ENCODE measurements at regions not wholly inside any gene's neighbourhood (a gene's known extent, or its start where the extent isn't known, plus 50 kb on each side); places are given as distances from the start of the nearest gene placed in this dataset.

DNA sequence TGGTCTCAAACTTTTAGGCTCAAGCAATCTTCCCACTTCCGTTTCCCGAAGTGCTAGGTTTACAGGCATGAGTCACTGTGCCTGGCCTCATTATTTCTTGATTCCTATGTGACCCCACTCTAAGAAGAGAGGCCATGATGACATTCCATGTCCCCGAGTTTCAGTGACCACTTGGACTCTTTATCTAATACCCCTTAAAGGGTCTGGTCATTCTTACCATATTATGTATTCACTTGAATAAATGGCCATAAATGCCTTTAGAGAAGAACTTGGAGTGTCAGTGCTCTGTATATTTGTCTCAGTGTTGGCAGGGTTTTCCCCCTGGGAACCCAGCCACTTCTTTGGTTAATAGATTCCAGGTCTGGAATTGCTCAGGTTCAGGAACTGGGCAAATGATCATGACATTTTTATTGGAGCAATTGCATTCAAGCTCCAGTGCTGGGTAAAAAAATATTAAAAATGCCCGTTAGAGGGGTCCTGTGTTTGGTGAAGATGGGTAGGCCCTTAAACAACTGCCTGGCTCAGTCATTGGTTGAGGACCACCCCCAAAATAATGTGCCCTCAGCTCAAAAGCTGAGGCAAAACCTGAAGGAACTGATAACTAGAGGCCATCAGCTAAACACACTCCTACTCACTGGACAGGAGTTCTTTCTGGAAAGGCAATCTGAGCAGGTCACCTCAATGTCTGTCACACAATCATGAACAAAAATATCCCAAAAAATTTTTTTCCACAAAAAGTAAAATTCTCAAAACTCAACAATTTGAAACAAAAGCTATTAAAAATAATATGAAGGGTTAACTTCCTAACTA lies 186.6 kb upstream of the ZNF608 start:
- peaks cover 11% of the 10 kb centered on the region for H3K4me1 Mint-ChIP-seq (ENCODE audit: low read depth)
- no peak overlapping the region for H3K27ac Mint-ChIP-seq
- H3K4me3 Mint-ChIP-seq: no peak overlapping the region
- H3K27me3 Mint-ChIP-seq (ENCODE audit: low read depth): no peaks in the 10 kb centered on the region
- peaks cover 6% of the 10 kb centered on the region for H3K9me3 Mint-ChIP-seq
- peaks cover 2% of the 10 kb centered on the region for H3K36me3 Mint-ChIP-seq (ENCODE audit: low read depth)

DNA sequence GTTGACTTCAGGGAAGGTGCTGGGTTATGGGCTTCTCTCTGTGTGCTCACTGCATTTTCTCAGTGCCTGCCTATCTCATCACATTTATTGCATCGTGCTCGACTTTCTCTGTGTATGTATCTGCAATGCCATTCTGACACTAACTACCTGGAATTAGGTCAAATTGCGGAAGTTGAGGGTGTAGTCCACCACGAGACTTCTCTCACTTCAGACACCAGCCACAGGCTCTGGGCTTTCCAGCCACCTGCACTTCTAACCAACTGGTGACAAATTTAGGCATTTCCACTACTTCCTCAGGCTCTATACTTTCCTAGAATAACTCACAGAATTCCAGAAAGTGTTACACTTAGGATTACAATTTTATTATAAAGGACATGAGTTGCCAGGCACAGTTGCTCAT lies 188.6 kb upstream of the ZNF608 start:
- peaks cover 19% of the 10 kb centered on the region for H3K9me3 Mint-ChIP-seq
- H3K4me3 Mint-ChIP-seq: no peak overlapping the region
- H3K4me1 Mint-ChIP-seq (ENCODE audit: low read depth): peaks cover 13% of the 10 kb centered on the region
- H3K27me3 Mint-ChIP-seq (ENCODE audit: low read depth): no peaks in the 10 kb centered on the region
- peak overlapping the region; percentile 79 for H3K27ac Mint-ChIP-seq
- H3K36me3 Mint-ChIP-seq (ENCODE audit: low read depth): peaks cover 6% of the 10 kb centered on the region

DNA sequence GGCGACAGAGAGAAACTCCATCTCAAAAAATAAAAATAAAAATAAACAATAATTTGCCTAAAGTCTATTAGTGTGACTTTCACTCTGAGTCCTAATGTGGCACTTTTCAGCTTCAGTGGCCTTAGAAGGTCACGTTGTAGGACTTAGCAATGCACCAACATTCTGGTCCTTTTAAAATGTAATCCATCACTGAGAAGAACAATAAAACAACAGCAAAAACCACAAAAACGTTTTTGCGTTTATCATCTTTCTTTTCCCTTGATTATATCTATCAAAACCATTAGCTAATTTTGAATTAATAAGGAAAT lies 190.1 kb upstream of the ZNF608 start:
- H3K27ac Mint-ChIP-seq: no peak overlapping the region
- peaks cover 8% of the 10 kb centered on the region for H3K36me3 Mint-ChIP-seq (ENCODE audit: low read depth)
- peaks cover 13% of the 10 kb centered on the region for H3K4me1 Mint-ChIP-seq (ENCODE audit: low read depth)
- no peak overlapping the region for H3K4me3 Mint-ChIP-seq
- peaks cover 31% of the 10 kb centered on the region for H3K9me3 Mint-ChIP-seq
- no peaks in the 10 kb centered on the region for H3K27me3 Mint-ChIP-seq (ENCODE audit: low read depth)

DNA sequence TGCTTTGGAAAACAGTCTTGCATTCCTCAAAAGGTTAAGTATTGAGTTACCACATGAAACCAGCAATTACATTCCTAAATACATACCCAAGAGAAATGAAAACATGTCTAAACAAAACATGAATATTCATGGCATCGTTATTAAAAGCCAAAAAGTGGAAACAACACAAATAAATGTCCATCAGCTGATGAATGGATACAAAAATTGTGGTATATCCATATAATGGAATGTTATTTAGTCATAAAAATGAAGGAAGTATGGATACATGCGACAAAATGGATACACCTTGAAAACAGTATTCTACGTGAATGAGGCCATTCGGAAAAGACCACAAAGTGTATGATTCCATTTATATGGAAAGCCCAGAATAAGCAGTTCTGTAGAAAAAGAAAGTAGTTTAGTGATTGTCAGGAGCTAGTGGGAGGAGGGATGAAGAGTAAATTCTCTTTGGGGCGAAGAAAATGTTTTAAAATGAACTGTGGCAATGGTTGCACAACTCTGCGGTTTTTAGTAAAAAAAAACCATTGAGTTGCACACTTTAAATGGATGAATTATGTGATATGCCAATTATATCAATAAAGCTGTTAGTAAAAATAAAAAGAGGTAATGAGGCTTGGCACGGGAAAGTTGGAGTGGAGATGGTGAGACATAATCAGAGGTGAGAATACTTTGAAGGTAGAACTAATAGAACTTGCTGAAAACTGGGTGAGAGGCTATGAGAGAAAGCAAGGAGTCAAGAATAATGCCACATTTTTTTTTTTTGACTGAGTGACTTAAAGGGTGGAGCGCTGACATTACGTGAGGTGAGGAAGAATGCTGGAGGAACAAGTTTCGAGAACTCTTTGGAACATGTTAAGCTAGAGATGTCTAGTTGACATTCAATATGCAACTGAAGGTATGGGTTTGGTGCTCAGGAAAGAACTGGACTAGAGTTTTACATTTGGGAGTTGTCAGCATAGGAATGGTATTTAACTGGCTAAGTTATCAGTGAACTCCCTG lies 194.9 kb upstream of the ZNF608 start:
- peaks cover 29% of the 10 kb centered on the region for H3K9me3 Mint-ChIP-seq
- H3K36me3 Mint-ChIP-seq (ENCODE audit: low read depth): peaks cover 8% of the 10 kb centered on the region
- no peak overlapping the region for H3K27ac Mint-ChIP-seq
- peaks cover 2% of the 10 kb centered on the region for H3K4me1 Mint-ChIP-seq (ENCODE audit: low read depth)
- H3K4me3 Mint-ChIP-seq: no peak overlapping the region
- H3K27me3 Mint-ChIP-seq (ENCODE audit: low read depth): no peaks in the 10 kb centered on the region

DNA sequence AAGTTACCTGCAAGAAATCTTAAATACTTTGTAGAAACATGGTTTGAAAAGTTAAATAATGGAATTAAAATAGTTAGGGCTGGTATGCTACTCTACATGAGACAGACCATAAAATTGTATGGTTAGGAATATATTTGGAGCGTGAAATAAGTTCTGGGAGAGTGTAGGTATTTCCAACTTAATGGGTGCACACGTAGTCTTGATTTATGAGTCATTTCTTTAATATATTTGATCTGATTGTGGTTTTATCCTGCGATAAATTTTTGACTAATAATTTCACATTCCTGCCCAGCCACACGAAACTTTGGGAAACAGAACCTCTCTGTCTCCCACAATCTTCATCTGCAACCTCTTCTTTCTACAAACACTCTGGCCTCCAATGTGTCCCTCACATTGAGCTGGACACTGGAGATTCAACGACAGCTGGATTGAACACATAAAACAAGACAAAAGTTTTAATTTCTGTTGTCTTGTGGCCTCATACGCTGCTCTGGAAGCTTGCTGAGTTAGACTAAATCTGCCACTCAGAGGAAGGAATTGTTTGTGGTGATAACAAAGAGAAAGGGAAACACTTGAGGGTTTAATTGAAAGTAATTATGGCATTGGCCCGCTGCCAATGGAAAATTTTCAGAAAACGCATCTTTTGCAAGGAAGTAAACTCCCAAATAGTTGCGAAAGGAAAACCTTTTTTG lies 201.8 kb upstream of the ZNF608 start:
- Mint-ChIP-seq H3K4me1 (ENCODE audit: low read depth) (peaks cover 3% of the 10 kb centered on the region), H3K4me3 (no peak overlapping the region), H3K27me3 (ENCODE audit: low read depth) (no peaks in the 10 kb centered on the region), H3K36me3 (ENCODE audit: low read depth) (peaks cover 5% of the 10 kb centered on the region), H3K9me3 (peaks cover 7% of the 10 kb centered on the region), H3K27ac (no peak overlapping the region)

DNA sequence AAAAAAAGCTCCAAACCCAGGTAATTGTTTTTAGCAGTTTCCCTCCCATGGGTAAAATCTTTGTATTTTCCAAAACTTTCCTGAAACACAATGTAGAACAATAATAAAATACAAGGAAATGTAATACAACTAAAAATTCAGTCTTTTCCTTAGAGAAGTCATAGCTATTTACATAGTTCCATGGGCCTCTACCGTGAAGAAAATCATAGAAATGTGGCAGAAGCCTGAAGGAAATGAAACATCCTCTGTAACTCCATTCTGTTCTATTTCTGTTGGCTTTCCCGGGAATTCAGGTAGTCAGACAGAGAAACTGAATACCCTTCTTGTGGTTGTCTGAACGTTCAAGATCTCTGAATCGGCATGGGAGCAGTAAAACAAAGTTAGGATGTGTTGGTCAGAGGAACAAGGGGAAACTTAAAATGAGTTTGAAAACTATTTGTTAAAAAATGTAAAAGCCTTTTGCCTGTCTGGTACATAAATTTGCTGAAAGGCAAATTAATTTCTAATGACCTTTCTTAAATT lies 202.4 kb upstream of the ZNF608 start:
- Mint-ChIP-seq H3K27me3 (ENCODE audit: low read depth) (no peaks in the 10 kb centered on the region), H3K4me3 (no peak overlapping the region), H3K9me3 (peaks cover 7% of the 10 kb centered on the region), H3K4me1 (ENCODE audit: low read depth) (peaks cover 3% of the 10 kb centered on the region), H3K27ac (no peak overlapping the region), H3K36me3 (ENCODE audit: low read depth) (peaks cover 5% of the 10 kb centered on the region)

DNA sequence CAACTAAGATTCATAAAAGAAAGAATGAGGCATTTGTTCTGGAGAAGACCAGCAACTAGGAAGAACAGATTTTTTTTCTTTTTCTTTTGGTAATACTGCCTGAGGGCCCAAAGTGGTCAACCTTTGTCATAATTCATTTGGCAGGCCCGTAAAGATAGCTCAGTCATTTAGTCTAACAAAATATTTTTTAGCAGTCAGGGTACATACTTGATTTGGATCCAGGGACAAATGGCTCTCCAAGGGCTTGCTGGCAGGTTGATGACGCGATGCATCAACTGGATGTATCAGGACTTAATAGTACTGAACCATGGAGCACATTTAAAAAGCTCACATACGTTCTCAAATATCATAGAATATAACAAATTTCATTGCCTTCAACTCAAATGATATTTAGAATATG lies 203.4 kb upstream of the ZNF608 start:
- H3K4me3 Mint-ChIP-seq: no peak overlapping the region
- H3K4me1 Mint-ChIP-seq (ENCODE audit: low read depth): peaks cover 3% of the 10 kb centered on the region
- H3K9me3 Mint-ChIP-seq: peaks cover 7% of the 10 kb centered on the region
- H3K27ac Mint-ChIP-seq: no peak overlapping the region
- H3K36me3 Mint-ChIP-seq (ENCODE audit: low read depth): peaks cover 4% of the 10 kb centered on the region
- H3K27me3 Mint-ChIP-seq (ENCODE audit: low read depth): no peaks in the 10 kb centered on the region

DNA sequence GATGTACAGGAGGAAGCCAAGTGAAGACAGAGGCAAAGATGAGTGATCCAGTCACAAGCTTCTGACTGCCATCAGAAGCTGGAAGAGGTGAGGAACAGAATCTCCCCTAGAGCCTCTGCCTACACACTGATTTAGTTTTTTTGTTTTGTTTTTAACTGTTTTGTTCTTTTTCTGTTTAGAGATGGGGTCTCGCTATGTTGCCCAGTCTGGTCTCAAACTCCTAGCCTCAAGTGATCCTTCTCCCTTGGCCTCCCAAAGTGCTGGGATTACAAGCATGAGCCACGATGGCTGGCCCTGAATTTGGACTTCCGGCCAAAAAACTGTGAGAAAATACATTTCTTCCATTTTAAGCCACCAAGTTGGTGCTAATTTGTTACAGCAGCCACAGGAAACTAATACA lies 204.7 kb upstream of the ZNF608 start:
- H3K4me1 Mint-ChIP-seq (ENCODE audit: low read depth): peaks cover 3% of the 10 kb centered on the region
- H3K4me3 Mint-ChIP-seq: no peak overlapping the region
- H3K27me3 Mint-ChIP-seq (ENCODE audit: low read depth): no peaks in the 10 kb centered on the region
- peaks cover 3% of the 10 kb centered on the region for H3K36me3 Mint-ChIP-seq (ENCODE audit: low read depth)
- peaks cover 7% of the 10 kb centered on the region for H3K9me3 Mint-ChIP-seq
- no peak overlapping the region for H3K27ac Mint-ChIP-seq

DNA sequence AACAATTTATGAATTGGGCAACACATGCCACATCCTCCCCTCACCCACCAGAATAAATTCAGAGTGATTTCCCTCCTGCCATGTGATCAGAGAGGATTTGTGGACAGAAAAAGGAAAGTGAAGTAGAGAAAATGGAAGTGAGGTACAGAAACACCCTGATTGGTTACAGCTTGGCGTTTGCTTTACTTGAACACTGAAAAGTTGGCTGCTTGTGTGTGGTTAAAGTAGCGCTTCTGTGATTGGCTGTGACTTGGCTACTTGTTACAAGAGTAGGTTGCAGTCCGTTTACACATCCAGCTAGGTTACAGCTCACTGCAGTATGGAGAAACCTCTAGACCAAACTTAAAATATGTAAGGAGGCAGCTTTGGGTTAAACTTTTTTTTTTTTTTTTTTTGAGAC lies 205.2 kb upstream of the ZNF608 start:
- Mint-ChIP-seq H3K4me1 (ENCODE audit: low read depth) (peaks cover 3% of the 10 kb centered on the region), H3K4me3 (no peak overlapping the region), H3K36me3 (ENCODE audit: low read depth) (peaks cover 3% of the 10 kb centered on the region), H3K27me3 (ENCODE audit: low read depth) (no peaks in the 10 kb centered on the region), H3K27ac (no peak overlapping the region), H3K9me3 (peaks cover 7% of the 10 kb centered on the region)

DNA sequence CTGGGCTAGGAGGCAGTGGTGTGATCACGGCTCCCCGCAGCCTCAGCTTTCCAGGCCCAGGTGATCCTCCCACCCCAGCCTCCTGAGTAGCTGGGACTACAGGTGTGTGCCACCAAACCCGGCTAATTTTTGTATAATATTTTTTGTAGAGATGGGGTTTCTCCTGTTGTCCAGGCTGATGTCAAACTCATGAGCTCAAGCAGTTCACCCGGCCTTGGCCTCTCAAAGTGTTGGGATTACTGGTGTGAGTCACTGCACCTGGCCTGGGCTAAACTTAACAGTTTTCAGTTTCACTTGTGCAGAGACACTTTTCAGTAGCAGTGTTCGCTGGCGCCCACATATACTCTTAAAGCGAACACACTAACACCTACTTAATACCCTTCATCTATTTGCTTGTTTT lies 205.6 kb upstream of the ZNF608 start:
- Mint-ChIP-seq H3K27me3 (ENCODE audit: low read depth) (no peaks in the 10 kb centered on the region), H3K4me3 (no peak overlapping the region), H3K27ac (no peak overlapping the region), H3K4me1 (ENCODE audit: low read depth) (peaks cover 3% of the 10 kb centered on the region), H3K36me3 (ENCODE audit: low read depth) (peaks cover 3% of the 10 kb centered on the region), H3K9me3 (peaks cover 4% of the 10 kb centered on the region)

DNA sequence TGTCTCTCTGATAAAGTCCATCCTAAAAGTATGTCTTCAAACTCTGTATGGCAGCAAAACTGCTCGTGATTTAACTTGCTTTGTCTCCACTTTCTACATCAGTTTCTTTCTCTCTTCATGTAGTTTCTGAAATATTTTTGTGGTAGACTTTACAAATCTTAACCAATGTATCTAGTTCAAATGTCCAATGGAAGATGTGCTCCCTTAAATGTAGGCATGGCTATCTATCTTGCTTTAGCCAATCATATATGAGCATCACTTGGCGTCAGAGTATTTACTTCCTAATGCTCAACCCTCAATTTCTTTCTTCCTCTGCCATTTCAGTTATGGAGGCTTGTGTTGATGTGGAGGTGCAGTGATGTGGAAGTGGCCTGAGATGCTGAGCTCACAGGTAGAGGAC lies 206.1 kb upstream of the ZNF608 start:
- Mint-ChIP-seq H3K4me3 (no peak overlapping the region), H3K27ac (no peak overlapping the region), H3K36me3 (ENCODE audit: low read depth) (no peaks in the 10 kb centered on the region), H3K4me1 (ENCODE audit: low read depth) (peaks cover 3% of the 10 kb centered on the region), H3K9me3 (no peaks in the 10 kb centered on the region), H3K27me3 (ENCODE audit: low read depth) (no peaks in the 10 kb centered on the region)

DNA sequence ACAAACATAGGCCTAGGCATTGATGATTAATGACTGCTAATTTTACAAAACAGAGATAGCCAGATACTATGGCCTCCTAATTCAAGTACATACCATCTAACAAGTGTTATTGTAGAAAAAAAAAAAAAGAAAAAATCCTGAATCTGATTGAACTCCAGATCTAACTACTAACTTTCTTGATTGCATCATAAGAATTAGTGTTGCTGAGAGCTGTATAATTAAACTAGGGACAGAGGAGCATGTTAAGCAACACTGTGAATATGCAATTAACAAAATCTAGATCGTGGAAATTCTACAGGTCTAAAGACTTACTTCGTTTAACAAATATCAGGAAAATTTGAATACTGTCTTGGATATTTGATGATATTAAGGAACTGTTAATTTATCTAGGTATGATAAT lies 208.3 kb upstream of the ZNF608 start:
- no peaks in the 10 kb centered on the region for H3K4me1 Mint-ChIP-seq (ENCODE audit: low read depth)
- no peaks in the 10 kb centered on the region for H3K9me3 Mint-ChIP-seq
- no peaks in the 10 kb centered on the region for H3K27me3 Mint-ChIP-seq (ENCODE audit: low read depth)
- H3K4me3 Mint-ChIP-seq: no peak overlapping the region
- no peak overlapping the region for H3K27ac Mint-ChIP-seq
- no peaks in the 10 kb centered on the region for H3K36me3 Mint-ChIP-seq (ENCODE audit: low read depth)

DNA sequence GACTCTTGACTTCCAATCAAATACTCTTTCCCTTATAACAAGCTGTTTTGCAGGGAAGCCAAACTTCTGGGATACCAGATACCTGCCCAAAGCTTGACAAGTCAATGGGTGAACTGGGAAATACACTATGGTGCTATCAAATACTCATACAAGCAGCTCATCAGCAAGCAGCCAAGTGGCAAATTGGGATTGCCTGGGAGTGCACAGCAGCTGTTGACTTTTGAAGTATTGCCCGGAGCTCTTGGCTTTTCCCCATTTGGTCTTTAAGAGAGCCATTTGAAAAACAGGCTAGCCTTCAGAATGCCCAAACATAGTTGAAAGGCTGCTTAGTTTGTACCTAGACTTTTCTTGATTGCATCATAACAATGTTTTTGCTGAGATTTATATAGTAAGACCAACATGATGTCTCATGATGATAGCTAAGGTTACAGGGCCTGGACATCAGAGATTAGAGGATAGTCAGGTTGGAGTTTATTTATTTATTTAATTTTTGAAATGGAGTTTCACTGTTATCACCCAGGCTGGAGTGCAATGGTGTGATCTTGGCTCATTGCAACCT lies 210.1 kb upstream of the ZNF608 start:
- Mint-ChIP-seq H3K4me3 (no peak overlapping the region), H3K9me3 (no peaks in the 10 kb centered on the region)

DNA sequence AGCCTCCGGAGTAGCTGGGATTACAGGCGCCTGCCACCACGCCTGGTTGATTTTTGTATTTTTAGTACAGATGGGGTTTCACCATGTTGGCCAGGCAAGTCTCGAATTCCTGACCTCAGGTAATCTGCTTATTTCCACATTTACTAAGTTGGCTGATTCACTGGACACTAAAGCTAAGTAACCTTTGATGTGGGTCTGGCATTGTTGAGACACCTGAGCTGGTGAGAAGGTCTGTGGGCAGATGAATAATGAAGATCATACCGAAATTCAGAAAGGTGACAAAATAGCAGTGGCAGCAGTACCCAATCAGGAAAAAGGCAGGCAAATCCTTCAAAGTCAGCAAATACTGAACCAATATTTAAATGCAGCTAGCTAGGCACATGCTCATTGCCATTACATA lies 210.6 kb upstream of the ZNF608 start:
- Mint-ChIP-seq H3K27ac (no peak overlapping the region), H3K36me3 (ENCODE audit: low read depth) (no peaks in the 10 kb centered on the region), H3K4me1 (ENCODE audit: low read depth) (no peaks in the 10 kb centered on the region), H3K9me3 (no peaks in the 10 kb centered on the region), H3K27me3 (ENCODE audit: low read depth) (no peaks in the 10 kb centered on the region), H3K4me3 (no peak overlapping the region)

More for the DNA sequence above, 210.1 kb upstream of the ZNF608 start:
- H3K36me3 Mint-ChIP-seq (ENCODE audit: low read depth): no peaks in the 10 kb centered on the region
- no peaks in the 10 kb centered on the region for H3K4me1 Mint-ChIP-seq (ENCODE audit: low read depth)
- H3K27ac Mint-ChIP-seq: no peak overlapping the region
- H3K27me3 Mint-ChIP-seq (ENCODE audit: low read depth): no peaks in the 10 kb centered on the region
